HG03139 (cell line): ENCODE measurements at regions not wholly inside any gene's neighbourhood (a gene's known extent, or its start where the extent isn't known, plus 50 kb on each side); places are given as distances from the start of the nearest gene placed in this dataset.
"Not testable (repeated sequence)": the region's sequence is repeated elsewhere in the genome, so short reads cannot be mapped to it uniquely, and the experiment has no call there.

ENCODE experiments used
- ATAC-seq: cut with Tn5 transposase; IDR thresholded peaks from one replicate; pipeline ENCODE4 v1.9.1; 2021; ENCODE audit not compliant: unreplicated experiment

DNA sequence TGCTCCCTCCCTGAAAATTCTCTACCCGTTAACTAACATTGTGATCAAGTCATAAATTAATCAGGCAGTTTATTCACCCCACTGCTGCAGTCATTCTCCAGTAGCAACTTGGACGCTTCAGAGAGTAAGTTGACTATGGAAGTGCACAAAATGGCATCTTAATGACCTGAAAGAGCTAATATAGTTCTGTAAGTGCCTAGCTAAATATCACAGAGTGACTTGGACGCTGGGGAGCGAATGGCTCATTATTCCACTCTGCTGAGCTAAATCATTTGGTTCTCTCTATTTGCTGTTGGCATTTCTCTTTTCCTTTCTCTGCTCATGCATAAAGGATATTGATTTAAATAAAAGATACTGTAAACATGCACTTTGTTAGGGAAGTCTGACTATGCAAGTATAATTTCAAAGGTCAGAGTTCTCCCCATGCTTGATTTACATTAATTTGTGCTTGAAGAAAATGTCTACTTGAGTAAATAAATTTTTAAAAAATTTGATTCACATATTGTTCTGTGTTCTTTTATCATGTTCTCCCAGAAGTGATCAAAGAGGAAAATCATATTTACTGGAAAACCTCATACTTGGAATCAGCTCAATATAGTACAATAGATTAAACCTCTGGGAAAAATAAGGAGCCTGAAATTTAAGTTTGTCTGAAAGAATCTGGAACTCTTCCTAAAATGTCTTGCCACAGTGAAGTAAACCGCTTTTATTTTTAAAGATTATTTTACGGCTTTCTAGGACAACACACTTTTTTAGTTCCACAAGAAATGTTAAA is 169.5 kb upstream of the HAPLN1 start:
- no peak for ATAC-seq

DNA sequence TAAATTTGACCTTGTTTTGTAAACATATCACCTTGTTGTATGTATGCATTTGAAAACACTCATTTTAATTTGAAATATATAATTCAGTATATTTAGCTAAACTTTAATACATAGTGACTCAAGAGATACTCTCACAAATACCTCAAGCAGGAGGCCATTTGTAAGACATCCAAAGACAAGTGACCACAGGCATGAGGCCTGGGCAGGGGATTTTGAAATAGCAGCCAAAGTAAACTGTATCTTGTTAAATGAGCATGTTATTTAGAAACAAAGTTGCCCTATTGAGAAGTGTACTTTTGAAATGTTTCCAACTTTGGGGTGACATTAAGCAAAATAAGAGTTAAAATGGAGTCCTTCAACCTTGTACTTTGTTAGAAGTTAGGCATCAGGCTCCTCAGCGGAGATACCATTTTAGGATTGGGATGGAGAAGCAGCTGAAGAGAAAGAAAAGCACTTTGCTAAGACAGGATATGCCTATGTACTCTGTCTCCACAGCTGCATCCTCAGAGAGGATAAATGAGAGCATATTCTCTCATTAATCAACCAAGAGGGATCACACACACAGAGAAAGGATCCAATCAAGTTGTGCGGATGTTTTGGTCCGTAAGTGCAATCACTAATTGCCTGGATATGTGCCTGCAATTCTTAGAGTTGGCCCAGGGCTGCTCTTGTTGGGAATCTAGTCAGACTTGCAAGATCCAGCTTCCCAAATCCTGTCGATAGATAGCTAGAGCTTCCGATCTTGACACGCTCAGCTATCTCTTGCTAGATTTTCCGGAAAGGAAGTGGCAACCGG is 157.5 kb upstream of the HAPLN1 start:
- ATAC-seq: no peak

DNA sequence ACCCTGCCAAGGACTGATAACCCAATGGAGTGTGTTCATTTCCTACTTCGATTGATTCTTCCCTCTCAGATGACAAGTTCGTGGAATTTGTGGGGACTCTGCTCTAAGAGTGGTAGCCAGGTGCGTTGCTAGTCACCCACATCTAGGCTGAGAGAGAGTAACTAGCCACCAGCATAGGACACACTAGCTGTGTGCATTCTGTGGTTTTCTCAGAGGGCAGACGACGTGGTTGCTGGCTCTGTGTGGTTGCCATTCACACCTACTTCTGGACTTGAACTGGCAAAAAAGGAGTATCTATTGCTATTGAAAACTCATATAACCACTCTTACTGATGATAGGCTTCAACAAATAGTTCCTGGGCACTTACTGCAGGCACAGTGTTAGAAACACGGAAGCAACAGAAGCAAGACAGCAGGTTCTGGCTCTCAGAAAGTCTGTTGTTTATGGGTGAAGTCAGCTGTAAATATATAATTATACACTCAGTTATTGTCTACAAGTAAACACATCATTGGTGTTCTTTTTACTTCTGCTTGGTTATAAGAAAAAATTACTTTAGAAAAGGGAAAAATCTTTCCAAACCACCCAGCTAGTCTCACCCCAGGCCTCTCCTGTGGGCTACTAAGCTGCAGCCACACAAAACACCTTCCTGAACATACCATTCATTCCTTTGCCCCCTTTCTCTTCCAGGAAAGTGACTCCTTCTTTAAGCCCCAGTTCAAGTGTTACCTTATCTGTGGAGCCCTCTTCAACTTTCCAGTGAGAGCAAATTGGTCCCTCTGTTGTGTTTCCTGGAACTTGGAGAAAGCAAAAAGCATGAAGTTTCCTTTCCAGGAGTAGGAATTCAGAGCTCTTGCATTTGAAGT is 151.1 kb upstream of the HAPLN1 start:
- ATAC-seq: no peak

DNA sequence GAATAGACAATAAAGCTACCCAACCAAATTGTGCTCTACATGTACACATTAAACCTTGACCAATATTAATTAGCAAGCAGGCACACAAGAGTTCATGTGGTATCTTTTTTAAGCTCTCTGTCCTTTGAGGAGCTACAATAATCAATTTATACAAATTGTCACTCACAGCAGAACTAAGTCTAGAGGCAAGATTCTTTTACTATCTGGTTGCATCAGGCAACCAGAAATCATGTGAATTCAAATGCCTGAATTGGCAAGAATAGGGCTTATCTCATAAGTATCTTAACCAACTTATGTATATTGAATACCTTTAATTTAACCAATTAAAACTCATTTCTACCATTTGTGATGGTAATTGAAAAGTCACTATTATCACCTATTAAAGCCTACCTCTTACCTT is 145.5 kb upstream of the HAPLN1 start:
- ATAC-seq: no peak

DNA sequence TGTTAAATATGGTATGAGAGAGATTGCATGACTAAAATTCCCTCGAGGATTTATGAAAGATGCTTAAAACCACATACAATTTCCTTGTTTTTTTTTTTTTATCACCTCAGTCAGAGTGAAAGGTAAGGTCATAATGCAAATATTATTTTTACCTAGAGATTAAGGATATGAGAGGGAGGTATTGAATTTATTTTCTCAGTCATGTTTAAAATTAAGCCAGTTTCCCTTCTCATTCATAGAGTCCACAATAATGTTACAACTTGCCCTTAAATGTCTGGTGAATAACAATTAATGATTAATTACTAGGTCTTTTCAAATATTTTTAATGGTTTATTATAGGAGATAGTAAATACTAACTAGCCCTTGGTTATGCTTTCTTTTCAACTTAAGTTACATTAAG is 144.9 kb upstream of the HAPLN1 start:
- ATAC-seq: no peak

DNA sequence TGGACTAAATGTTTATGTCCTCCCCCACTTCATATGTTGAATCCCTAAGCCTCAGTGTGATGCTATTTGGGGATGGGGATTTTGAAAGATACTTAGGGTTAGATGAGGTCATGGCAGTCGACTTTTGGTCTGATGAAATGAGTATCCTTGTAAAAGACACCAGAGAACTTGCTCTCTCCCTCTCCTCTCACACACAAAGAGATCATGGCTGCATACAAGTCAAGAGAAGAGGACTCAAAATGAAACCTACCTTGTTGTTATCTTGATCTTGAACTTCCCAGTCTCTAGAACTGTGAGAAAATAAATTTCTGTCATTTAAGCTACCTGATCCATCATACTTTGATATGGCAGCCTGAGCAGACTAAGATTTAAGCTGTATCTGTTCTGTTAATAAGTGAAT is 144.0 kb upstream of the HAPLN1 start:
- ATAC-seq: no peak

DNA sequence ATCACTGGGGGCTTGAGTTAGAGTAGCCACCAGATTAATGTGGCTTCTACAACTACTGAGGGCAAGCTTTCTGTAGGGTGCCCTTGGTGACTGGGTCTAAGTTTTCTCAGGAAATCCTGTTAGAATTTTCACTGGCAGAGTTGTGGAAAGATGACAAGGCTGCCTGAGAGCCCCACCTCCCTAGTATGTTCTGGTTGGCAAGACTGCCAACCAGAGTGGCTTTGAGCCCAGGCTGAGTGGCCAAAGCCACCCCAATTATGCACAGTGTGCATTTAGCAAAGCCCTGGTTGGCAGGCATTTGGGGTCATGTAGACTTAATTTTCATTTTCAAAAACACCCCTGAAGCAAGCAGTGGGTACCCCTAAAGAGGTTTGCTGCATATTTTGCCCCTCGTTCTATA is 136.7 kb upstream of the HAPLN1 start:
- ATAC-seq: no peak

DNA sequence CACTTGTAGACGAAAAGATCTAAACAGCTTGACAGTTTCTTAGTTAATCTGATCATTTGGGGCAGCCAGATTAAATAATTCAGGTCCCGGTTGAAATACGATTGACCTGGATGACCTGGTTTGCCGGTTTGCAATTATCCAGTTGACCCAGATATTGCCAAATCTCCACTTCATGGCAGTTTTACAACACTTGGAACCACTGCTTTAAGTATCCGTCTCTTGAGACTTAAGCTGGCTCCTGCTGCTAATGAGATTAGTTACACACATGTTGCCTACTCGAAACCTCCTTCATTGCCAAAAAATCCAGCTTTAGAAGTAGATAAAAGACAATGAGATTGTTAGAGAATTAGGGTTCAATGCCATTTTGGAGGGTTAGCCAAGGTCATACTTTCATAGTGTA is 136.2 kb upstream of the HAPLN1 start:
- ATAC-seq: no peak

DNA sequence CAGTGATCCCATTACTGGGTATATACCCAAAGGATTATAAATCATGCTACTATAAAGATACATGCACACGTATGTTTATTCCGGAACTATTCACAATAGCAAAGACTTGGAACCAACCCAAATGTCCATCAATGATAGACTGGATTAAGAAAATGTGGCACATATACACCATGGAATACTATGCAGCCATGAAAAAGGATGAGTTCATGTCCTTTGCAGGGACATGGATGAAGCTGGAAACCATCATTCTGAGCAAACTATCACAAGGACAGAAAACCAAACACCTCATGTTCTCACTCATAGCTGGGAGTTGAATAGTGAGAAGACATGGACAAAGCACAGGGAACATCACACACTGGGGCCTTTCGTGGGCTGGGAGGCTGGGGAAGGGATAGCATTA is 129.8 kb upstream of the HAPLN1 start:
- ATAC-seq: not testable (repeated sequence)

DNA sequence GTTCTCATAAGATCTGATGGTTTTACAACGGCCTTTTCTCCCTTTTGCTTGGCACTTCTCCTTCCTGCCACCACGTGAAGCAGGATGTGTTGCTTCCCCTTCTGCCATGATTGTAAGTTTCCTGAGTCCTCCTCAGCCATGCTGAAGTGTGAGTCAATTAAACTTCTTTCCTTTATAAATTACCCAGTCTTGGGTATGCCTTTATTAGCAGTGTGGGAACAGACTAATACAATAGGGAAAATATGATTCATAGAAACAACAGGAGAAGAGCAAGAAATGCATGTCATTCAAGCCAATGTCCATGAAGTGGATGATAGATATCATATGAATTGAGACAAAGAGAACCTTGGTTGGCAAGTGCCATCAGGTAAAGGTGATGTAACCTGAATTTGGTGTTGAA is 128.3 kb upstream of the HAPLN1 start:
- no peak for ATAC-seq

DNA sequence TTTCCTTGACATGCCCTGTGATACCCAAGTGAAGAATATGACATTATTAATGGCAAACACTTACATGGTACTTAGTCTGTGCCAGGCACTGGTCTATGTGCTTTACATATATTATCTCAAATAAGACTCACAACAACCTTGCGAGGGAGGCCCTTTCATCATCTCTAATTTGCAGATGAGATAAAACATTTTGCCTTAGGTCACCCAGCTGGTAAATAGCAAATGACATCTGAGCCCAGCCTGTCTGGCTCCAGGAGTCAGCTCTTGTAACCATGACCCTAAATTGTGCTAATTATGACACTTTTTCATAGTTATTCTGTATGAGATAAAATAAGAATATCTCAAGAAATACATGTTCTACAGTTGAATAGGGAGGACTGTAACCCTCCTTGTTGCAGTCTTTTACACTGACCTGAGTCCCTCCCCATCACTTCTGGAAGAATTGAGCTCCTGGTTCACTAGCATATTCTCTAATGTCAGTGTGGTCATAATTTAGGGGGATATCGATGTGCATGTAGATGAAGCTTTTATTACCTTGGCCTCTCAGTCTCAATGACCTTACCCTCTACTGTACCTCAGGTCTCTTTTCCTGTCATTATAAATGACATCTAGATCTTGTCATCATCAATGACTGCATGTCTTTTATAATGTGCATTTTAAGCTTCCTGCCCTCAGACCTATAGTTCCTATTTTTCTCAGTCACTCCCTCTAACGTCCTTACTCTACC is 126.1 kb upstream of the HAPLN1 start:
- no peak for ATAC-seq

DNA sequence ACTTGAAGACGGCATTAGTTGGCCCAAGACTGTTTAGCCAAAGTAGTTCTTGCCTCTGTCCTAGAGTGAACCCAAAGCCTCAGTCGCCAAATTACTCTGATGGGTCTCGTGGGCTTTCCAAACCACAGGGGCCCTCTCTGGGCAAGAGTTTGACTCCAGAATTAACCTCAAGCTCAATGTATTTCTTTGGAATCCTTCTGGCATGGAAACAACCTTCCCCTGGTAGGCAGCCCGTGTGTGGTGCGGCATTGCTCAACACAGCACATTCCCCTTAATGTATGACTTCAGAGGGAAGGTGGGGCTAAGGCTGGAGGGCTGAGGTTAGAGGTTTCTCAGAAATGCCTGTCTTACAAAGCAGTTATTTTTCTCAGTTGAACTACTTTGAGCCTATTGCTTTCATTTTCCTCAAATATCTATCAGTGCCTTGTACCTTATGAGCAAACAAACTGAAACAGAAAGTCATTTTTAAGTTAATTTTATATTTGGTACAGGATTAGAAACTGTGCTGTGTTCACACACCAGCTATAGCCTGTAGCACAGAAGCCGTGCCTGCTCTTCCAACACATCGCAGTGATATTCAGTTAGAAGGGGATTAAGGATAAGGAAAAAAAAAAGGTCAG is 123.9 kb upstream of the HAPLN1 start:
- peak; percentile 98 for ATAC-seq

DNA sequence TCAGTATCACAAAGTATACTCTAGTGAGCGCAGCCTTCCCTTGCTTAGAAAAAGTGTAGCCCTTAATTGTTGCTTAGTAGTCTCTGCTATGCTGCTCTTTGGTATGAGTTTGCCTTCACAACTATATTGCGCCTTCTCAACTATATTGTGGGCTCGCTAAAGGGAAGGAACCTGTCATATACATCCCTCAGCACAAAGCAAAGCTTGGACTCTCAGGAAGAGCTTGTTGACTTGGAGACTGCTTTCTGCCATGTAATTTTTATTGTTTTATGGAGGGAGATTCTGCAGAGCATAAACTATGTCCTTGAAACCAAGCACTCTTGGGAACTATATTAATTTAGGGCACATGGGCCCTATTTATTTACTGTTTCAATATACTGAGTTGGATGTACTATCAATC is 119.1 kb upstream of the HAPLN1 start:
- no peak for ATAC-seq

DNA sequence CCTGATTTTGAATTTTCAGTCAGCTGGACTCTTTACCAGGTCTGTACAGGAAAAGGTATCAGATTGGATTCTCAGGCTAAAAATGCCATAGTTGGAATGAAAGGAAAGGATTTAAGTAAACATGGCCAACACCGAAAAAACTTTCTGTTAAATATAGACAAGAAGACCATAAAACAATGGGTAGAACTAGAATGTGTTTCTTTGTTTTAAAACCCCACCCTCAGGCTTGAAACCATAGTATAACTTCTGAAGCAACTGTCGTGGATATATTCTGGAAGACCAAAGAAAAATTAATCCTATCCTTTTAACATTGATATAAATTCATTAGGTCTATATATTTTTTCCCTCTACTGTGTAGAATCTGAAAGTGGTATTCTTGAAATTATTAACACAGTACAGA is 118.6 kb upstream of the HAPLN1 start:
- no peak for ATAC-seq

DNA sequence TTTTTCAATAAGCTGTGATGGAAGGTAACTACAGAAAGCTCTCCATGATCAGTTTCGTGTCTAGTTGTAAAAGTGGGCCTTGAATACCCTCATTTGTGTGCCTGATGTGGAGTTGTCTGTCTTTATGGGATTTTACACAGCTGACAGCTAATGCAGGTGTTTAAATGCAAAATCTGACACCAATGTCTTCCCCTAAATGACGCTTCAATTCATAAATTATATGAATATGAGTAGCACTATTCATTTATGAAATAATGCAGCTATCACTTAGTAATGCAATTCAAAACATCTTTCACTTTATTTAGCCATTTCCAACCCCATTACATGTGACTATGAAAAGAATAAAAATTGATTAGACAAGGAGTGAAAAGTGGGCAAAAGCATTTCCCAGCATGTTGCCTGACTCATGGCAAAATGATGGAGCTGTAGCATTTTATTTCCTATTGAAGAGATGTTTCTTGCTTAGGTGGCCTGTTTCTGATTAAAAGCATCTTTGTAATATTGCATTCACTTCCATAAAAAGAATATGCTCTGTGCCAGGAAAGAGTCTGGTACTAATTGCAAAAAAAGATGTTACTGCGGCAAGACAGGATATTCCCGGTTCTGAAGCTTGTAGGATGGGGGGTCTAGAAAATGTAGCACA is 116.7 kb upstream of the HAPLN1 start:
- ATAC-seq: no peak

DNA sequence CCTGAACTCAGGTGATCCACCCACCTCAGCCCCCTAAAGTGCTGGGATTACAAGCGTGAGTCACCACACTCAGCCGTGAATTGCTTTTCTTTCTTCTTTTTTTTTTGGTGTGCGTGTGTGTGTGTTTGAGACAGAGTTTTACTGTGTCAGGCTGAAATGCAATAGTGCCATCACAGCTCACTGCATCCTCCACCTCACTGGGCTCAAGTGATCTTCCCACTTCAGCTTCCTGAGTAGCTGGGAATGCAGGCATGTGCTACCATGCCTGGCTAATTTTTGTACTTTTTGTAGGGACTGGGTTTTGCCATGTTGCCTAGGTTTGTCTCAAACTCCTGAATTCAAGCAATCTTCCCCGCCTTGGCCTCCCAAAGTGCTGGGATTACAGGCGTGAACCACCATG is 113.7 kb upstream of the HAPLN1 start:
- ATAC-seq: no peak

DNA sequence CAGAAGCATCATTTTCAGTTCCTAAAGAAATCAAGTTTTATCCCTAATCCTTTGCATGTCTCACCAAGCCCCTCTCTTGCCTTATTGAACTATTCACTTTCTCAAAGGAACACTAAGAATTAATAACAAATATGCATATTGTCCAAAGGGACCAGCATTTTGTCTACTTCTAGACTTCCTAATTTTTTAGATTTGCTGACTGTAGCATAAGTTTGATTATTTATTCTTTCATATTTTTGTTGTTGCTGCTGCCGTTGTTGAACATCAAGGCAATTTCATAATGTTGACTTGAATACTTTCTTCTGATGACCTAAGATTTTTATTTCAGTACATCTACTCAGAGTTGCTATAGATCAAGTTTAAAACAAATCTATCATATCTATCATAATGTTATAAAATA is 111.2 kb upstream of the HAPLN1 start:
- no peak for ATAC-seq

DNA sequence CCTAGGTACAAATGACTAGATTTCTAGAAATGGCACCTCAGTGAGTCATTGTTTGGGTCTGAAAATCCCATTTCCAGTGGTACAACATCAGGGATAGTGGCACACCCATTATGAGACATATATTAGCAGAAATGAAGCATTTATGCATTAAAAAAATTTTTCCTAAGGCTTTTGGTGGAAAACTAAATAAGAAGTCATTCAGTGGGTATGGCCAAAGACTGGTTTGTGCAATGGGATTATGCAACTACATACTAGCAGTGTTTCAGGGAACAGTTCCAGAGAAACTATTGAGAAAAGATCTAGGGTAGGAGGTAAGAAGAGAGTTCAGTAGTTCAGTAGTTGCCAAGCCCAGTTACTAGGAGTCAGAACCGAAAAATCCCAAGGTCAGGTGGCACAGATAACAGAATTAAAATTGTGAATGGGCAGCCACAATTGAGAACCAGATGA is 106.5 kb upstream of the HAPLN1 start:
- ATAC-seq: no peak

DNA sequence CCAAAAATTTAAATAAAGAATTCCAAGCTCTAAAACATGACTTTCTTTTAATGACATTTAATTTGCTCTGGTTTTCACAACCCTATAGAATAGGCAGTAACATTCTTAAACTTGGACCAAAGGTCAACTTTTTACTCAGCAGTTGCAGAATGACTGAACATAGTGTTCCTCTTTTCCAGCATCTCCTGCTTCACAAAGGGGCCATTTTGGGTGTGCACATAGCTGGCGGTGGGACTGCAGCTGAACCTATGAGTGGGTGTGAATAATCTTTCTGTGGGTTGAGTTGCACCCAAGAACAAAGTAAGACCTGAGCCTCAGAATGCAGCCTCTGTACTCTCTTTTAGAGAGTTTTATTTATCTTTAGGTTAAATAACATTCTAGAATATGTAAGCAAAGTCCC is 96.9 kb upstream of the HAPLN1 start:
- no peak for ATAC-seq

DNA sequence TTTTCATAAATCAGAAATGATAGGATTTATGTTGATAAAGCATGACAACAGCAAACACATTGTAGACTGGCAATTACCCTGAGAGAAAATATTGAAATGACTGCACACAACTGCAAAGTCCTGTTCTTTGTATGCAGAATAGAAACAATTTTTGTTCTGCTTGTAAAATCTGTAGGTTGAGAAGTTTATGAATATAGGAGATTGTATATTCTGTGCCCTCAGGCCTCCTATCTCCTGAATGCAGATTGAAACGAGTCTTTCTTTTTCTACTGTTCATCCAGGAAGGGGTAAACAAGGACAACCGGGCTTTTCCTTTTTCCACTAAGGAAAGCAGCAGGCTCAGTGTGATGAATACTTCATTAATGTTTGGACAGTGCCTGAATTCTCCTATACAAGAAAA is 95.0 kb upstream of the HAPLN1 start:
- no peak for ATAC-seq
